Upper lobe of left lung (tissue), 4 donors: ENCODE measurements at regions not wholly inside any gene's neighbourhood (a gene's known extent, or its start where the extent isn't known, plus 50 kb on each side); places are given as distances from the start of the nearest gene placed in this dataset.

Experiments
- EP300 ChIP-seq, 4 donors: sonication (generic); formaldehyde crosslinking; IDR thresholded peaks; one replicate each; pipeline ENCODE4 v1.5.1; 2017; ENCODE audit warnings: antibody characterized with exemption in 4 of 4, control low read depth in 2 of 4
- POLR2A ChIP-seq, 4 donors: fragments of 450-650 bp; IDR thresholded peaks; one replicate each; pipeline ENCODE4 v1.5.1; 2016 to 2017; ENCODE audit warnings: antibody characterized with exemption in 4 of 4, mild to moderate bottlenecking in 2 of 4
- TF ChIP-seq, protein P1 (sequence below), 6 experiments: fragments of 450-650 bp in 4 of 6; fragments of 200-600 bp in 2 of 6; sonication (generic) in 2 of 6; IDR thresholded peaks; one replicate each; pipeline ENCODE4 v1.5.1; 2016 to 2019; ENCODE audit warnings: antibody characterized with exemption in 6 of 6

DNA sequence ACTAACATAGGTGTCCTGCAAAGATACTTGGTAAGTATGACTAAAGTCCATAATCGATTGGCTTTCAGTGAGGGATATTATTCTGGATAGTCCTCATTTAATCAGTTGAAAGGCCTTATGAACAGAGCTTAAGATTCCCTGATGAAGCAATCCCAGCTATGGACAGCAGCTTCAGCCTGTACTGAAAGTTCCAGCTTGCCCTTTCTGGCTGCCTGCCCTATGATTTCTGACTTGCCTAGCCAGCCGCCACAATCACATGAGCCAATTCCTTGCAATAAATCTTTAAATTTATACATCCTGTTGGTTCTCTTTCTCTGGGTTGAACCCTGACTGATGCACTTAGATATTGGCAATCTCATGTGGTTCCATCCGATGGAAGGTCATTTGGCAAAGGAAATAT is 759.0 kb upstream of the API5 start:
- TF ChIP-seq, protein P1, sequence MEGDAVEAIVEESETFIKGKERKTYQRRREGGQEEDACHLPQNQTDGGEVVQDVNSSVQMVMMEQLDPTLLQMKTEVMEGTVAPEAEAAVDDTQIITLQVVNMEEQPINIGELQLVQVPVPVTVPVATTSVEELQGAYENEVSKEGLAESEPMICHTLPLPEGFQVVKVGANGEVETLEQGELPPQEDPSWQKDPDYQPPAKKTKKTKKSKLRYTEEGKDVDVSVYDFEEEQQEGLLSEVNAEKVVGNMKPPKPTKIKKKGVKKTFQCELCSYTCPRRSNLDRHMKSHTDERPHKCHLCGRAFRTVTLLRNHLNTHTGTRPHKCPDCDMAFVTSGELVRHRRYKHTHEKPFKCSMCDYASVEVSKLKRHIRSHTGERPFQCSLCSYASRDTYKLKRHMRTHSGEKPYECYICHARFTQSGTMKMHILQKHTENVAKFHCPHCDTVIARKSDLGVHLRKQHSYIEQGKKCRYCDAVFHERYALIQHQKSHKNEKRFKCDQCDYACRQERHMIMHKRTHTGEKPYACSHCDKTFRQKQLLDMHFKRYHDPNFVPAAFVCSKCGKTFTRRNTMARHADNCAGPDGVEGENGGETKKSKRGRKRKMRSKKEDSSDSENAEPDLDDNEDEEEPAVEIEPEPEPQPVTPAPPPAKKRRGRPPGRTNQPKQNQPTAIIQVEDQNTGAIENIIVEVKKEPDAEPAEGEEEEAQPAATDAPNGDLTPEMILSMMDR (IDR thresholded peaks at IDR 0.05) = no peak
- TF ChIP-seq POLR2A (IDR thresholded peaks at IDR 0.05) = no peak
- TF ChIP-seq EP300 (IDR thresholded peaks at IDR 0.05) = no peak
